IPS-18a (cell line): ENCODE measurements at regions not wholly inside any gene's neighbourhood (a gene's known extent, or its start where the extent isn't known, plus 50 kb on each side); places are given as distances from the start of the nearest gene placed in this dataset.

Experiments
- H3K27ac ChIP-seq: one replicate; pipeline ENCODE4 v1.5.1; 2013; ENCODE audit warnings: low read length
- H3K27me3 ChIP-seq: one replicate; pipeline ENCODE4 v1.6.1; 2013; ENCODE audit warnings: mild to moderate bottlenecking, low read length; ENCODE audit not compliant: control insufficient read depth, insufficient read depth
- H3K36me3 ChIP-seq: one replicate; pipeline ENCODE4 v1.6.1; 2013; ENCODE audit warnings: low read depth, low read length; ENCODE audit not compliant: control insufficient read depth
- H3K4me1 ChIP-seq: one replicate; pipeline ENCODE4 v1.6.1; 2013; ENCODE audit warnings: low read depth, low read length; ENCODE audit not compliant: control insufficient read depth
- H3K4me3 ChIP-seq: one replicate; pipeline ENCODE4 v1.5.1; 2013; ENCODE audit warnings: low read length
- H3K9ac ChIP-seq: one replicate; pipeline ENCODE4 v1.6.1; 2013; ENCODE audit warnings: mild to moderate bottlenecking, low read length, moderate library complexity
- H3K9me3 ChIP-seq: one replicate; pipeline ENCODE4 v1.6.1; 2013; ENCODE audit warnings: low read depth, low read length; ENCODE audit not compliant: control insufficient read depth

DNA sequence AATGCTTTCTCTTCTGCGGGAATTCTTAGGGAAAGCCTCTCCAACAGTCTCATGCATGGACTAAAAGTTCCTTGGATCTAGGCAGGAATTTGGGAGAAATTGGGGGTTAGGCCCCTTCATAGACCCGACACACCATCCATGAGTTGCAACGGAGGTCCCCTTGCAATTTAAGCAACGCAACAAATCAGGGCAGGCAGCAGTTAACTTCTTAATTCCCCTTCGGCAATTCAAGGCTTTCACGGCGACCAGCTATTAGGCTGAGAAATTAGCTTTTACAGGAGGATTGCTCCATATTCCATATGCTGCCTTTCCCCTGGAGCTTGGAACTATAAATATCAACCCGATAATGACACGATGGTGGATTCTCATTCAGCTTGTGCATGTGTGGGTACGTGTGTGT is 241.0 kb downstream of the SHOX start:
- Histone ChIP-seq H3K4me1 (no peaks in the 10 kb centered on the region), H3K9me3 (peaks cover 4% of the 10 kb centered on the region), H3K27me3 (no peaks in the 10 kb centered on the region), H3K36me3 (no peaks in the 10 kb centered on the region), H3K27ac (no peak overlapping the region), H3K9ac (no peak overlapping the region), H3K4me3 (no peak overlapping the region)

DNA sequence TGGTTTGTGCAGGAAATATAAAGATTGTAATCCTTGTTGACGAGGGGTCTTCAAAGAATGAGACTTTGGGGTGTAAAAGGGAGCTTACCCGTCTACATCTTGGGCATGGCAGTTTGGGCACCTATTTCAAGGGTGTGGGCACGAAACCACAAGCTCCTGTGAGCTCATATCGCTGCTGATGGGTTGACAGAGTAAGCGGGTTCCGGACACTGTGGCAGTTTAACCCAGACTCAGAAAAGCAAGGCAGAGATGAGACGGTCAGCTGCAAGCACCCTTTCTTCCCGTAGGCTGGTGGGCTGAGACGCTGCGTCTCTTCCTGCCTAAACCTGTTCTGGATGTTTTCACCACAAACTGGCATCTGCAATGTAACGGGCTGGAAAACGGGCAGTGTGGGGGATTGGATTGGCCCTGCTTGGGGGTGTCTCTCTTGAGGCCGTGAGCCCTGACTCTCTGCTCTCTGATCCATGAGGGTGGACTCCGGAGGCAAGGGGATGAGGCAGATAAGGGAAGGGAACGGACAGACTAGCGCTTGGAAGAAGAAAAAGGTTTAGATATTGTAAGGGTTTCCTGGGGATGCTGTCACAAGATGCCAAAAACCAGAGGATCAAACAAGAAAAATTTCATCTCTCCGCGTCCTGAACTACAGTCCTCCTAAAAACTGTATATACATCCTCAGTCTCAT is 237.5 kb downstream of the SHOX start:
- Histone ChIP-seq H3K9ac (no peak overlapping the region), H3K27ac (no peak overlapping the region), H3K9me3 (peaks cover 11% of the 10 kb centered on the region), H3K36me3 (no peaks in the 10 kb centered on the region), H3K27me3 (no peaks in the 10 kb centered on the region), H3K4me3 (no peak overlapping the region), H3K4me1 (no peaks in the 10 kb centered on the region)

DNA sequence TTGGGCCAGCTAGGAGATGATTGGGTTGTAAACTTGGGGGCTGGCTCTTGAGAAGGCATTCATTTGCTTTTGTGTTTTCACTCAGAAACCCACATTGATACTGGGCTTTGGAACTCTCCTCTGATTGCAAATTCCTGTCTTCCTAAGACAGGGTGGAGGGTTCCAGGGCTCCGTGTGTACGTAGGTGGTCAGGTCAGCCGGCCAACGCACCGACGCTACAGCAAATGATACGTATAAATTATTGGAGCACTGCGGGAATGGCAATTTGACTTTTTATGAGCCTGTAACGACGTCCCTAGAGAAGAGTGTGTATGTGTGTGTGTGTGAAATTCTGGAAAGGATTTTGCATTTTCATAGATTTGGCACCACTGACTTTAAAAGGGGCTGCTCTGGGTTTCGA is 236.9 kb downstream of the SHOX start:
- no peak overlapping the region for H3K4me3 ChIP-seq
- H3K36me3 ChIP-seq = no peaks in the 10 kb centered on the region
- no peaks in the 10 kb centered on the region for H3K27me3 ChIP-seq
- peaks cover 11% of the 10 kb centered on the region for H3K9me3 ChIP-seq
- no peak overlapping the region for H3K9ac ChIP-seq
- H3K4me1 ChIP-seq = no peaks in the 10 kb centered on the region
- no peak overlapping the region for H3K27ac ChIP-seq

- no peaks in the 10 kb centered on the region for H3K4me1 ChIP-seq
- H3K36me3 ChIP-seq = no peaks in the 10 kb centered on the region
- no peak overlapping the region for H3K9ac ChIP-seq
- H3K9me3 ChIP-seq = peaks cover 7% of the 10 kb centered on the region
- H3K27ac ChIP-seq = no peak overlapping the region
- no peaks in the 10 kb centered on the region for H3K27me3 ChIP-seq
- no peak overlapping the region for H3K4me3 ChIP-seq
Observed at GRCh38 chrX:866441-866990, 235.9 kb downstream of the SHOX start.

GRCh38 chrX:865422-865821 is 234.8 kb downstream of the SHOX start:
- H3K27me3 ChIP-seq = no peaks in the 10 kb centered on the region
- H3K9me3 ChIP-seq = peaks cover 7% of the 10 kb centered on the region
- H3K27ac ChIP-seq = no peak overlapping the region
- H3K9ac ChIP-seq = no peak overlapping the region
- H3K4me3 ChIP-seq = no peak overlapping the region
- no peaks in the 10 kb centered on the region for H3K36me3 ChIP-seq
- no peaks in the 10 kb centered on the region for H3K4me1 ChIP-seq

- peaks cover 9% of the 10 kb centered on the region for H3K9me3 ChIP-seq
- no peaks in the 10 kb centered on the region for H3K36me3 ChIP-seq
- H3K9ac ChIP-seq = no peak overlapping the region
- no peak overlapping the region for H3K27ac ChIP-seq
- H3K4me1 ChIP-seq = no peaks in the 10 kb centered on the region
- H3K27me3 ChIP-seq = no peaks in the 10 kb centered on the region
- no peak overlapping the region for H3K4me3 ChIP-seq
Observed at GRCh38 chrX:861921-862320, 231.3 kb downstream of the SHOX start.

DNA sequence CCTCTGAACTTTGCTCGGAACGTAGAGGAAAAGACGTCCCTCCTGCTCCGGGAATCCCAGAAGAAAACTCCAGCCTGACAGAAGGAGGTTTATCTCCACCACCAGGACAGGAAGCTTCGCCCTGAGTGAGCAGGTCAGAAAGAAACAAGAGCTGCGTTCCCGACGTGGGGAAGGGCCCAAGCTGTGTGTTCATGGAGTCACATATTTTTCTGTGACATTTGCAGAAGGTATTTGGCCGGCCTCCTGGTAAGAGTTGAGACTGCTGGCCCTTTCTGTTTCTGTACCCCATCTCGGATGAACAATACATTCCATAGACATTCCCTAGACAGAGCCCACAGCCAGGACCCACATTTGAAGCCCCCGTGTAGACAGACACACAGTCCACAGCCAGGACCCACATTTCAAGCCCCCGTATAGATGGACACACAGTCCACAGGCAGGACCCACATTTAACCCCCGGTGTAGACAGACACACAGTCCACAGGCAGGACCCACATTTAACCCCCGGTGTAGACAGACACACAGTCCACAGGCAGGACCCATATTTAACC is 230.8 kb downstream of the SHOX start:
- Histone ChIP-seq H3K36me3 (no peaks in the 10 kb centered on the region), H3K9ac (no peak overlapping the region), H3K4me3 (no peak overlapping the region), H3K9me3 (peaks cover 12% of the 10 kb centered on the region), H3K4me1 (no peaks in the 10 kb centered on the region), H3K27ac (no peak overlapping the region), H3K27me3 (no peaks in the 10 kb centered on the region)

- H3K4me1 ChIP-seq = no peaks in the 10 kb centered on the region
- H3K27ac ChIP-seq = no peak overlapping the region
- no peak overlapping the region for H3K4me3 ChIP-seq
- H3K36me3 ChIP-seq = no peaks in the 10 kb centered on the region
- peaks cover 4% of the 10 kb centered on the region for H3K9me3 ChIP-seq
- H3K27me3 ChIP-seq = no peaks in the 10 kb centered on the region
- H3K9ac ChIP-seq = no peak overlapping the region
Observed at GRCh38 chrX:859329-859728, 228.7 kb downstream of the SHOX start.

GRCh38 chrX:858542-859078 is 228.0 kb downstream of the SHOX start:
- peaks cover 5% of the 10 kb centered on the region for H3K9me3 ChIP-seq
- no peak overlapping the region for H3K4me3 ChIP-seq
- H3K36me3 ChIP-seq = no peaks in the 10 kb centered on the region
- no peaks in the 10 kb centered on the region for H3K27me3 ChIP-seq
- no peak overlapping the region for H3K27ac ChIP-seq
- H3K4me1 ChIP-seq = no peaks in the 10 kb centered on the region
- H3K9ac ChIP-seq = no peak overlapping the region

- Histone ChIP-seq H3K27me3 (no peaks in the 10 kb centered on the region), H3K4me1 (no peaks in the 10 kb centered on the region), H3K27ac (no peak overlapping the region), H3K4me3 (no peak overlapping the region), H3K36me3 (no peaks in the 10 kb centered on the region), H3K9ac (no peak overlapping the region), H3K9me3 (peaks cover 9% of the 10 kb centered on the region)
Observed at GRCh38 chrX:857376-857775, 226.8 kb downstream of the SHOX start.

DNA sequence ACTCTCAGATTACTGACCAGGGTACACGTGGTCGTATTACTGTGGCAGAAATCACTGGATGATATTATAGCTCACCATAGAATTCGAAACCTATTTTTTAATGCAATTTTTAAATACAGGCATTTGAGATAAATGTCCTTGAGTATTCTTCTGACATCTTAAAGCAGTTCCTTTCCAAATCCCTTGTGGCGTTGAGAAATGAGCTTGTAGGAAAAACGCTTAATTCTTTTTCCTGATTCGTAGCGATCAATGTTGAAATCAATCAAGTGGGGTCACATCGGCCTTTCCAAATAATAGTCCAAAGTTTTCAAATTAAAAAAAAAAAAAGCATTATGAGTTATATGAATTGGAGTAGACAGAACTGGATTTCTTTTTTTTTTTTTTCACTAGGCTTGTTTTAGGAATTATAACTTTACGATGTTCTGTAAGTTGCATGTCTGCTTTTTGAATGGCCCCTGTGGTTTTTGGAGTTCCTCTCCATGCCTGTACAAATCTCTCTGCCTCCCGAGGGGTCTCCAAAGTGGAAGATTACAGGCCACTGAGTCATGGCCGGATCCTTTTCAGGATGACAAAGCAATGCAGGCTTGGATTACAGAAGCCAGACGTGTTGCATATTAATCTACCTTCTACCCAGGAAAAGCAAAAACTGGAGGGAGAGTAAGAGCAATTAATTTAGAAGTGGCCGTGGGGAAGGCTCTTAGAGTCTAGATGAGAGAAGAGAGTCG is 226.1 kb downstream of the SHOX start:
- Histone ChIP-seq H3K4me1 (no peaks in the 10 kb centered on the region), H3K9ac (no peak overlapping the region), H3K27ac (no peak overlapping the region), H3K9me3 (peaks cover 9% of the 10 kb centered on the region), H3K36me3 (no peaks in the 10 kb centered on the region), H3K27me3 (no peaks in the 10 kb centered on the region), H3K4me3 (no peak overlapping the region)
